IMR-90 (cell line): ENCODE measurements at regions not wholly inside any gene's neighbourhood (a gene's known extent, or its start where the extent isn't known, plus 50 kb on each side); places are given as distances from the start of the nearest gene placed in this dataset.

ENCODE experiments used
- BHLHE40 ChIP-seq: fragments of 150-350 bp; IDR thresholded peaks from 2 replicates; pipeline ENCODE4 v1.6.1; 2016; ENCODE audit warnings: mild to moderate bottlenecking, low read depth, low read length
- CEBPB ChIP-seq: IDR thresholded peaks from 2 replicates; pipeline ENCODE4 v1.6.1; 2012; ENCODE audit warnings: low read depth, low read length, improper control_type of control experiment
- CHD1 ChIP-seq: IDR thresholded peaks from 2 replicates; pipeline ENCODE4 v1.6.1; 2012; ENCODE audit warnings: low read depth, low read length, improper control_type of control experiment
- CTCF ChIP-seq: conservative IDR thresholded peaks from 2 replicates; pipeline ENCODE4 v1.5.1; 2012; ENCODE audit warnings: mild to moderate bottlenecking, low read depth, low read length, improper control_type of control experiment
- FOS ChIP-seq: fragments of 150-350 bp; IDR thresholded peaks from 2 replicates; pipeline ENCODE4 v1.6.1; 2016; ENCODE audit warnings: low read depth, low read length
- MAFK ChIP-seq: IDR thresholded peaks from 2 replicates; pipeline ENCODE4 v1.6.1; 2012; ENCODE audit warnings: low read depth, low read length, improper control_type of control experiment
- MXI1 ChIP-seq: IDR thresholded peaks from 2 replicates; pipeline ENCODE4 v1.6.1; 2012; ENCODE audit warnings: low read depth, mild to moderate bottlenecking, low read length, moderate library complexity, borderline replicate concordance
- NFE2L2 ChIP-seq: fragments of 150-350 bp; IDR thresholded peaks from 2 replicates; pipeline ENCODE4 v1.6.1; 2016; ENCODE audit warnings: low read depth, mild to moderate bottlenecking, low read length
- POLR2A ChIP-seq: IDR thresholded peaks from 2 replicates; pipeline ENCODE4 v1.6.1; 2012; ENCODE audit warnings: mild to moderate bottlenecking, low read depth, low read length
- RAD21 ChIP-seq: IDR thresholded peaks from 2 replicates; pipeline ENCODE4 v1.6.1; 2012; ENCODE audit warnings: low read length, improper control_type of control experiment
- RFX5 ChIP-seq: IDR thresholded peaks from 2 replicates; pipeline ENCODE4 v1.8.0; 2012; ENCODE audit warnings: low read depth, mild to moderate bottlenecking, low read length, moderate library complexity

- no peak for TF ChIP-seq CTCF
- no peak for TF ChIP-seq NFE2L2
- no peak for TF ChIP-seq RAD21
- TF ChIP-seq MXI1: no peak
- no peak for TF ChIP-seq CEBPB
- no peak for TF ChIP-seq POLR2A
- TF ChIP-seq MAFK: no peak
- no peak for TF ChIP-seq BHLHE40
- no peak for TF ChIP-seq FOS
- TF ChIP-seq CHD1: no peak
- TF ChIP-seq RFX5: no peak
Measured at GRCh38 chr12:118611295-118611694, 234.9 kb downstream of the SUDS3 start.
